Hepatocyte (in vitro differentiated cells): ENCODE measurements at regions not wholly inside any gene's neighbourhood (a gene's known extent, or its start where the extent isn't known, plus 50 kb on each side); places are given as distances from the start of the nearest gene placed in this dataset.

Source experiments
- CTCF ChIP-seq: fragments of 200-600 bp; sonication (generic); IDR thresholded peaks from 2 replicates; pipeline ENCODE4 v1.5.1; 2016; ENCODE audit warnings: antibody characterized with exemption, mild to moderate bottlenecking; ENCODE audit not compliant: poor library complexity
- EZH2phosphoT487 ChIP-seq: fragments of 200-600 bp; sonication (generic); IDR thresholded peaks from one replicate; pipeline ENCODE4 v1.6.1; 2018; ENCODE audit warnings: antibody characterized with exemption, mild to moderate bottlenecking, low read depth, moderate library complexity; ENCODE audit not compliant: unreplicated experiment, severe bottlenecking

DNA sequence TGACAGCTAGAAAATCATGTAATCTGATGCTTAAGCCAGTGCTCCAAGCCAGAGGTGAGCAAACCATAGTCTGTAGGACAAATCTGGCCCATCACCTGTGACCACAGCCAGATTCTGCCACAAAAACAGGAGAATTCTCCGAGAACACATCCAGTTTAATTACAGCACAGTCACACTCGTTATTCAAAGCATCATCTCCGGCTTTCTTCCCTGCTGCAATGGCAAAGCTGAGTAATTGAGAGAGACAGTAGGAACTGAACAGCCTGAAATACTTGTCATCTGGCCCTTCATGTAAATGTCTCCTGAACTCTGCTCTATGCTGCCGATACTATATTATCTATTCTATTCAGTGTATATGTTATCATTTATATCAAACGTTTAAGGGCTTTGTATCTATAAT lies 121.4 kb upstream of the FOXF1 start:
- no peak for TF ChIP-seq CTCF
- no peak for TF ChIP-seq EZH2phosphoT487
